Caco-2 (cell line): ENCODE measurements at regions not wholly inside any gene's neighbourhood (a gene's known extent, or its start where the extent isn't known, plus 50 kb on each side); places are given as distances from the start of the nearest gene placed in this dataset.

Experiments used
- BruUV-seq: library from RNA; stranded (reverse); fragments of 400-500 nt; replicated peaks from 2 replicates; lab custom pipeline; 2021; lab: Mats Ljungman, UMichigan
- CTCF ChIA-PET: fragments of 300-600 bp; sonication (Branson Sonifier 250); formaldehyde crosslinking; loops from one replicate; lab custom pipeline; 2022; ENCODE audit warnings: antibody characterized with exemption; lab: Charles Lee
- POLR2A ChIA-PET: fragments of 300-600 bp; sonication (Branson Sonifier 250); formaldehyde crosslinking; loops from one replicate; lab custom pipeline; 2022; ENCODE audit warnings: antibody characterized with exemption; lab: Charles Lee
- DNase-seq, 2 experiments: peaks; one replicate each; pipeline versions ENCODE4 v3.0.0 to v3.0.0-alpha.2; 2020 to 2022
- H3K27me3 ChIP-seq: replicated peaks from 2 replicates; pipeline ENCODE4 v1.6.0; 2011; ENCODE audit warnings: low read length; ENCODE audit not compliant: control insufficient read depth, insufficient read depth
- H3K36me3 ChIP-seq: 2 replicates; pipeline ENCODE4 v1.5.1; 2011; ENCODE audit warnings: low read length; ENCODE audit not compliant: control insufficient read depth, insufficient read depth
- H3K4me1 ChIP-seq: fragments of 250-450 bp; sonication (Bioruptor Pico); 2 replicates; pipeline ENCODE4 v1.5.1; 2020; ENCODE audit warnings: mild to moderate bottlenecking
- H3K4me3 ChIP-seq: 2 replicates; pipeline ENCODE4 v1.5.1; 2011; ENCODE audit warnings: low read depth, mild to moderate bottlenecking, control low read depth, low read length
- H3K9me3 ChIP-seq: fragments of 250-450 bp; sonication (Bioruptor Pico); 2 replicates; pipeline ENCODE4 v1.5.1; 2020; ENCODE audit warnings: mild to moderate bottlenecking, moderate library complexity
- H3K27ac Mint-ChIP-seq: one replicate; pipeline ENCODE4 v1.8.0; 2022; ENCODE audit warnings: mixed read lengths; ENCODE audit not compliant: unreplicated experiment
- H3K27me3 Mint-ChIP-seq: one replicate; pipeline ENCODE4 v1.8.0; 2022; ENCODE audit warnings: mixed read lengths; ENCODE audit not compliant: insufficient read depth, unreplicated experiment
- H3K36me3 Mint-ChIP-seq: one replicate; pipeline ENCODE4 v1.8.0; 2022; ENCODE audit warnings: mild to moderate bottlenecking, mixed read lengths; ENCODE audit not compliant: insufficient read depth, unreplicated experiment
- H3K4me1 Mint-ChIP-seq: one replicate; pipeline ENCODE4 v1.8.0; 2022; ENCODE audit warnings: low read depth, mixed read lengths; ENCODE audit not compliant: unreplicated experiment
- H3K4me3 Mint-ChIP-seq: one replicate; pipeline ENCODE4 v1.8.0; 2022; ENCODE audit warnings: mild to moderate bottlenecking, moderate library complexity, mixed read lengths; ENCODE audit not compliant: unreplicated experiment
- H3K9me3 Mint-ChIP-seq: one replicate; pipeline ENCODE4 v1.8.0; 2022; ENCODE audit warnings: mixed read lengths; ENCODE audit not compliant: unreplicated experiment
- CTCF ChIP-seq, 2 experiments: fragments of 200-600 bp in 1 of 2; IDR thresholded peaks; 1 replicate in 1 of 2; 2 replicates in 1 of 2; pipeline versions ENCODE4 v1.5.1 to v1.8.0; 2011 to 2022; ENCODE audit warnings: antibody characterized with exemption in 1 of 2, control low read depth in 1 of 2, inconsistent platforms in 1 of 2, low read depth in 1 of 2, low read length in 1 of 2, mild to moderate bottlenecking in 1 of 2, moderate library complexity in 1 of 2; ENCODE audit not compliant: insufficient read depth in 1 of 2, severe bottlenecking in 1 of 2, unreplicated experiment in 1 of 2
- intact Hi-C: fragments of 100-400 bp; cut with micrococcal nuclease; formaldehyde crosslinking; loops from one replicate; pipeline ENCODE4 v1.10.0; 2022; ENCODE audit not compliant: unreplicated experiment

DNA sequence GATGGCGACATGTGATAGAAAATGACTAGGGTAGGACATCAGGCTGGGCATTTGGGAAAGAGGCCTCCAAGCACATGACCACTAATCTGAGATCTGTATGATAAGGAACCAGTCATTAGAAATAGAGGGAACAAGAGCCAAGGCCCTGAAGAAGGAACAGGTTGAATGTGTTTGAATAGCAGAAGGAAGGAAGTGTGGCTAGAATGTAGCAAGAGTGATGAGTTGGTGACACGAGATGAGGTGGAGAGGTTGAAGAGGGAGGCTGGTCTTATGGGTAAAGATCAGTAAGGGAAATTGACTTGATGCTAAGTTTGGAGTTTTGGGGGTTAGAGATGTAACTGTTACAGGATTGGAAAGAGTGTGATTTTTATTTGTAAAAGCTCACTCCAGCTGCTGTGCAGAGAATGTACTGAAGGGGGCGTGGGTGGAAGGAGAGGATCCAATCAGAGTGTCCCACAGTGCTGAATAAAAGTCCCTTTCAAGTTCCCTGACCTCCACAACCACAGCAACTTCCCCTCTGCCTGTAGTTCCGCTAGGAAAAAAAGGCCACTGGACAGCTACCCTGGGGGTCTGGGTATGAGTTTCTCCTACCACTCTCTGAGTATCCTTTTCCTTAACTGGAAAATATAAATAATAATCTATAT, 295.0 kb downstream of the OMA1 start:
- no peaks in the 10 kb centered on the region for H3K4me1 Mint-ChIP-seq
- peak in 1 of 2 experiments; percentile 4 for DNase-seq
- TF ChIP-seq CTCF (IDR thresholded peaks at IDR 0.05; ENCODE audit: insufficient read depth in 1 of 2, low read depth in 1 of 2, low read length in 1 of 2, severe bottlenecking in 1 of 2, unreplicated experiment in 1 of 2) = no peak

DNA sequence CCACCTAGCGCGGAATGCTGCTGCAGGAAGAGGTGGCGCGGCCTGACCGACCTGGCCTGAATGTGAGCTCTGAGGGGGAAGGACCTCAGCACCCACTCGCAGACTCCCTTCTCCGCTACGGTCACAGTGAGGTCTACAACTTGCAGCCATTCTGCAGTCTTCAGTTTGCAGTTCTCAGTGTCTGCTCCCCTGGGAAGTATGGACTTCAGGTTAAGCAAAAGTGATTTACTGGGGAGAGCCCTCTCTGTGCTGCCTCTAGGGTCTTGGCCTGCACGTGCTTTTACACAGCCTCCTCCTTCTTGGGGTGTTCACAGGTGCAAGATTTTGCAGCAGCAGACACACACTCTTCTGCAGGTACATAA, 296.0 kb downstream of the OMA1 start:
- Mint-ChIP-seq H3K27ac (no peak overlapping the region), H3K4me1 (no peaks in the 10 kb centered on the region), H3K27me3 (peaks cover 19% of the 10 kb centered on the region), H3K36me3 (no peaks in the 10 kb centered on the region), H3K9me3 (no peaks in the 10 kb centered on the region), H3K4me3 (no peak overlapping the region)
- Histone ChIP-seq H3K9me3 (no peaks in the 10 kb centered on the region), H3K4me1 (no peaks in the 10 kb centered on the region), H3K4me3 (no peak overlapping the region), H3K27me3 (no peaks in the 10 kb centered on the region), H3K36me3 (no peaks in the 10 kb centered on the region)
- ChIA-PET POLR2A (no interaction called here), CTCF (no interaction called here)
- no peak for DNase-seq
- intact Hi-C loops = no loop called here
- BruUV-seq = no TSS peak
- no peak for TF ChIP-seq CTCF (IDR thresholded peaks at IDR 0.05; ENCODE audit: insufficient read depth in 1 of 2, low read depth in 1 of 2, low read length in 1 of 2, severe bottlenecking in 1 of 2, unreplicated experiment in 1 of 2)

More for the DNA sequence above, 295.0 kb downstream of the OMA1 start:
- Mint-ChIP-seq H3K27me3 (peaks cover 16% of the 10 kb centered on the region), H3K27ac (no peak overlapping the region), H3K9me3 (no peaks in the 10 kb centered on the region), H3K36me3 (no peaks in the 10 kb centered on the region), H3K4me3 (no peak overlapping the region)
- no peaks in the 10 kb centered on the region for H3K27me3 ChIP-seq
- no peak overlapping the region for H3K4me3 ChIP-seq
- H3K9me3 ChIP-seq = no peaks in the 10 kb centered on the region
- H3K36me3 ChIP-seq = no peaks in the 10 kb centered on the region
- intact Hi-C loops = no loop called here
- BruUV-seq = no TSS peak
- H3K4me1 ChIP-seq = no peaks in the 10 kb centered on the region
- CTCF ChIA-PET = no interaction called here
- POLR2A ChIA-PET = no interaction called here

DNA sequence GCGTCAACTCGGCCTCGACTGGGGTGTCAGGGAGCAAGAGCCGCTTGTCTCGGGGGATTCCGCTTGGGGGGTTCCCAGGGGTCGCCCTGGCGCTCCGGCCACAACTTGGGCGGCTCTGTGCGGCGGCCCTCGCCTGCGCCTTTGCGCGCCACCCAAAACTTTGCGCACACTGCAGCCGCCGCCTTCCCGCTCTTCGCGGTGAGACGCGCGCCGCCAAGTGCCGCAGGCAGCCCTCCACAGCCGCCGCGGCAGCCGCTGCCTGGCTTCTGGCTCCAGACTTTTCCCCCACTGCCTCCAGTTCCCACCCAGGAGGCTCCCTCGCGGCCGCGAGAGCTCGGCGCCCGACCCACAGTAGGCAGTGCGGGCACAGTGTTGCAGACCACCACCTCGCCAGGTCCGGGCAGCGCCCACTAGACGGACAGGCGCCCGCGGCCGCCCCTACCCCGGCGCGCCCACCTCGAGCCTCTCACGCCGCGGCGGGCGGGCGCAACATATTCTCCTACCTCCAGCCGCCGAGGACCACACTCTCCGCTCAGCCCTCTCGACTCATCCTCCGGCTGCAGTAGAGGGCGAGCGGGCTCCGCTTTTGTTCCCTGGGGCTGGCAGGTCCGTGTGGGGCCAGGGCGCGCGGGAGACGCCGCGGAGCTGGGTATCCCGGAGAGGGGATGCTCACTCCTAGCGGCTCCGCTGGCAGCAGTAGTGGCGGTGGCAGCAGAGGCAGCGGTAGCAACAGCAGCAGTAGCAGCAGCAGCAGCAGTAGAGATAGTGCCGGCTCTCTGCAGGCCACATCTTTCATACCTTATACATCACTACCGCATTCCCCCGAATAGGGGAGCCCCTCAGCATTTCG, 296.6 kb downstream of the OMA1 start:
- Histone ChIP-seq H3K36me3 (no peaks in the 10 kb centered on the region), H3K4me3 (no peak overlapping the region), H3K27me3 (no peaks in the 10 kb centered on the region), H3K4me1 (no peaks in the 10 kb centered on the region), H3K9me3 (no peaks in the 10 kb centered on the region)
- ChIA-PET POLR2A (no interaction called here), CTCF (no interaction called here)
- Mint-ChIP-seq H3K9me3 (no peaks in the 10 kb centered on the region), H3K27ac (no peak overlapping the region), H3K36me3 (no peaks in the 10 kb centered on the region), H3K27me3 (peaks cover 16% of the 10 kb centered on the region), H3K4me3 (no peak overlapping the region), H3K4me1 (no peaks in the 10 kb centered on the region)
- no peak for TF ChIP-seq CTCF (IDR thresholded peaks at IDR 0.05; ENCODE audit: insufficient read depth in 1 of 2, low read depth in 1 of 2, low read length in 1 of 2, severe bottlenecking in 1 of 2, unreplicated experiment in 1 of 2)
- intact Hi-C loops = no loop called here
- no TSS peak for BruUV-seq
- peak in 1 of 2 experiments; percentile 5 for DNase-seq
